ENCODE measurements at regions not wholly inside any gene's neighbourhood (a gene's known extent, or its start where the extent isn't known, plus 50 kb on each side); places are given as distances from the start of the nearest gene placed in this dataset.

DNA sequence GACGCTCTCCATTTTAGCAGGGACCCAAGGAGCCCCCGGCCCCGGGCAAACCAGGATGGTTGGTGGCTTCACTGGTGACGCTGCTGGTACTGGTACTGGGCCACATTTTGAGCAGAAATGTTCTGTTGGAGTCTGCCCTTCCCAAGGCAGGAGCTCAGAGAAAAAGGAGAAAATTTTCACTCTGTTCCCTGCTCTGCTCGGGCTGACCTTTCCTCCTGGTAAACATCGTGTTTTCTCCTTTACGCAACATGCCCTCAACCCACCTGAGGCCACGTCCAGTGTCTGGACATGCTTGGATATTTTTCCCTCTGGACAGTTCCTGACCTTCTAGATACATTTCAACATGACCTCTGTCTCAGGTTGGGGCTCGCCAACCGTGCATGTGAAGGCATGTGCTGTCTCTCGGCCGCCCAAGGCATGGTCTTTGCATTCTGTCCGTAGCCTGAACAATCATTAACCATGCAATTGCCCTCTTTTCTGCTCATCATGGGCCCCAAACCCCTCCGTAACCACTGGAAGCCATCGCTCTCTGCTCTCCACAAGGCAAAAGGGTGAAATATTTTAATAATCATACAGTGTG is 115.2 kb upstream of the PEG3 start:
- Histone ChIP-seq H3K4me3 (ENCODE audit: low read depth in 1 of 2, low read length in 2 of 2) (no peak overlapping the region), H2AFZ (ENCODE audit: low read depth, low read length) (no peak overlapping the region), H3K4me2 (ENCODE audit: insufficient read depth, low read length) (no peak overlapping the region), H4K20me1 (ENCODE audit: insufficient read depth, low read length) (no peaks in the 10 kb centered on the region), H3K79me2 (ENCODE audit: insufficient read depth, low read length) (no peaks in the 10 kb centered on the region), H3K36me3 (ENCODE audit: insufficient read depth, low read length) (no peaks in the 10 kb centered on the region), H3K27ac (ENCODE audit: low read length) (no peak overlapping the region), H3K27me3 (ENCODE audit: insufficient read depth, low read length, poor library complexity) (no peaks in the 10 kb centered on the region), H3K9ac (ENCODE audit: low read depth, low read length) (no peak overlapping the region), H3K9me3 (ENCODE audit: insufficient read depth, low read length, severe bottlenecking) (no peaks in the 10 kb centered on the region), H3K4me1 (ENCODE audit: insufficient read depth, low read length) (no peaks in the 10 kb centered on the region)
- no peak for DNase-seq
- ATAC-seq (ENCODE audit: insufficient read depth, low read depth): no peak
- TF ChIP-seq, protein P1, sequence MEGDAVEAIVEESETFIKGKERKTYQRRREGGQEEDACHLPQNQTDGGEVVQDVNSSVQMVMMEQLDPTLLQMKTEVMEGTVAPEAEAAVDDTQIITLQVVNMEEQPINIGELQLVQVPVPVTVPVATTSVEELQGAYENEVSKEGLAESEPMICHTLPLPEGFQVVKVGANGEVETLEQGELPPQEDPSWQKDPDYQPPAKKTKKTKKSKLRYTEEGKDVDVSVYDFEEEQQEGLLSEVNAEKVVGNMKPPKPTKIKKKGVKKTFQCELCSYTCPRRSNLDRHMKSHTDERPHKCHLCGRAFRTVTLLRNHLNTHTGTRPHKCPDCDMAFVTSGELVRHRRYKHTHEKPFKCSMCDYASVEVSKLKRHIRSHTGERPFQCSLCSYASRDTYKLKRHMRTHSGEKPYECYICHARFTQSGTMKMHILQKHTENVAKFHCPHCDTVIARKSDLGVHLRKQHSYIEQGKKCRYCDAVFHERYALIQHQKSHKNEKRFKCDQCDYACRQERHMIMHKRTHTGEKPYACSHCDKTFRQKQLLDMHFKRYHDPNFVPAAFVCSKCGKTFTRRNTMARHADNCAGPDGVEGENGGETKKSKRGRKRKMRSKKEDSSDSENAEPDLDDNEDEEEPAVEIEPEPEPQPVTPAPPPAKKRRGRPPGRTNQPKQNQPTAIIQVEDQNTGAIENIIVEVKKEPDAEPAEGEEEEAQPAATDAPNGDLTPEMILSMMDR (IDR thresholded peaks at IDR 0.05; ENCODE audit: borderline replicate concordance, extremely low read depth, low read length, poor library complexity, severe bottlenecking): no peak
- TF ChIP-seq EZH2 (IDR thresholded peaks at IDR 0.05; ENCODE audit: borderline replicate concordance, low read depth, low read length, severe bottlenecking): no peak

DNA sequence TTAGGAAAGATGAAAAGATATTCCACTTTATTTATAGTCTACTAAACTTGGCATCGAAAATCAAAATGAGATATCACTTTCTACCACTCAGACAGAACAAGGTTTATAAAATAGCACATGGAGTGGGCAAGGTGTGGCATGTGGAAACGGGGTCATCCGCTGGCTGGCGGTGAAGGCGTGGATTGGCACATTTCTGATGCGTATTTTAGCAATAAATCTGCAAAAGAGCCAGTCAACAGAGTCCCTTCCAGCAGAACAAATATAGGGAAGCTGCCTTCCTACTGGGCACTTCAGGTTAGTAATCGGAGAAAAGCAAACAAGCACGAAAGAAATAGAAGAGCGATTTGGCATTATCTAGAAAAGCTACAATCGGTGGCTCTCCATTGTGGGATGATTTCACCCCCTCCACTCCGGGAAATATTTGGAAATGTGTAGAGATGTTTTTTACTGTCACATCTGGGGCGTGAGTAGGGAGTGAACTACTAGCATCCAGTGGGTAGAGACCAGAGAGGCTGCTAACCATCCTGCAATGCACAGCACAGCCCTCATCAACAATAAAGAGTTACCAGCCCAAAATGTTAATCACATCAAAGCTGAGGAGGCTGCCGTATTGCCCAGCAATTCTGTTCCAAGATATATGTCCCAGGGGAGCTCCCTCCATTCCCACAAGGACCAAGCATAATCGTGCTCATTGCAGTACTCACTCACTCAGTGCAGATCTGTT is 116.1 kb upstream of the PEG3 start:
- no peak overlapping the region for H3K4me2 ChIP-seq (ENCODE audit: insufficient read depth, low read length)
- no peaks in the 10 kb centered on the region for H3K4me1 ChIP-seq (ENCODE audit: insufficient read depth, low read length)
- no peaks in the 10 kb centered on the region for H3K27me3 ChIP-seq (ENCODE audit: insufficient read depth, low read length, poor library complexity)
- ATAC-seq (ENCODE audit: insufficient read depth, low read depth): no peak
- H3K9ac ChIP-seq (ENCODE audit: low read depth, low read length): no peak overlapping the region
- no peak for TF ChIP-seq EZH2 (IDR thresholded peaks at IDR 0.05; ENCODE audit: borderline replicate concordance, low read depth, low read length, severe bottlenecking)
- TF ChIP-seq, protein P1 (IDR thresholded peaks at IDR 0.05; ENCODE audit: borderline replicate concordance, extremely low read depth, low read length, poor library complexity, severe bottlenecking): no peak
- H3K9me3 ChIP-seq (ENCODE audit: insufficient read depth, low read length, severe bottlenecking): no peaks in the 10 kb centered on the region
- no peak for DNase-seq
- no peak overlapping the region for H3K27ac ChIP-seq (ENCODE audit: low read length)
- no peaks in the 10 kb centered on the region for H3K79me2 ChIP-seq (ENCODE audit: insufficient read depth, low read length)
- H3K36me3 ChIP-seq (ENCODE audit: insufficient read depth, low read length): no peaks in the 10 kb centered on the region
- no peak overlapping the region for H2AFZ ChIP-seq (ENCODE audit: low read depth, low read length)
- H3K4me3 ChIP-seq (ENCODE audit: low read depth in 1 of 2, low read length in 2 of 2): no peak overlapping the region
- no peaks in the 10 kb centered on the region for H4K20me1 ChIP-seq (ENCODE audit: insufficient read depth, low read length)

- H3K27me3 ChIP-seq (ENCODE audit: insufficient read depth, low read length, poor library complexity): no peaks in the 10 kb centered on the region
Measured at GRCh38 chr19:56959205-56959604, 118.7 kb upstream of the PEG3 start.

More at GRCh38 chr19:56959205-56959604, 118.7 kb upstream of the PEG3 start:
- DNase-seq (no peak), ATAC-seq (ENCODE audit: insufficient read depth, low read depth) (no peak)
- Histone ChIP-seq H3K27ac (ENCODE audit: low read length) (no peak overlapping the region), H3K4me3 (ENCODE audit: low read depth in 1 of 2, low read length in 2 of 2) (no peak overlapping the region), H3K9me3 (ENCODE audit: insufficient read depth, low read length, severe bottlenecking) (no peaks in the 10 kb centered on the region), H2AFZ (ENCODE audit: low read depth, low read length) (no peak overlapping the region), H3K4me2 (ENCODE audit: insufficient read depth, low read length) (no peak overlapping the region), H4K20me1 (ENCODE audit: insufficient read depth, low read length) (no peaks in the 10 kb centered on the region), H3K4me1 (ENCODE audit: insufficient read depth, low read length) (no peaks in the 10 kb centered on the region), H3K9ac (ENCODE audit: low read depth, low read length) (no peak overlapping the region), H3K36me3 (ENCODE audit: insufficient read depth, low read length) (no peaks in the 10 kb centered on the region), H3K79me2 (ENCODE audit: insufficient read depth, low read length) (no peaks in the 10 kb centered on the region)
- TF ChIP-seq EZH2 (IDR thresholded peaks at IDR 0.05; ENCODE audit: borderline replicate concordance, low read depth, low read length, severe bottlenecking): no peak
- TF ChIP-seq, protein P1 (IDR thresholded peaks at IDR 0.05; ENCODE audit: borderline replicate concordance, extremely low read depth, low read length, poor library complexity, severe bottlenecking): no peak
